T-helper 1 cell treated with Interleukin-12 subunit alpha and Interleukin-12 subunit beta and Interleukin-4 antibody, amounts not matched to agents 30 μg/mL and 1 μg/mL, for 36 hours (primary cell): ENCODE measurements at regions not wholly inside any gene's neighbourhood (a gene's known extent, or its start where the extent isn't known, plus 50 kb on each side); places are given as distances from the start of the nearest gene placed in this dataset.

Experiments used
- H3K27ac Mint-ChIP-seq: one replicate; pipeline ENCODE4 v1.8.0; 2021; ENCODE audit warnings: mild to moderate bottlenecking, mixed read lengths
- H3K27me3 Mint-ChIP-seq: one replicate; pipeline ENCODE4 v1.8.0; 2021; ENCODE audit warnings: low read depth, mixed read lengths
- H3K36me3 Mint-ChIP-seq: one replicate; pipeline ENCODE4 v1.8.0; 2021; ENCODE audit warnings: low read depth, mixed read lengths
- H3K4me1 Mint-ChIP-seq: one replicate; pipeline ENCODE4 v1.8.0; 2021; ENCODE audit warnings: low read depth, mixed read lengths
- H3K4me3 Mint-ChIP-seq: one replicate; pipeline ENCODE4 v1.8.0; 2021; ENCODE audit warnings: mild to moderate bottlenecking, moderate library complexity, mixed read lengths
- H3K9me3 Mint-ChIP-seq: one replicate; pipeline ENCODE4 v1.8.0; 2021; ENCODE audit warnings: mixed read lengths

DNA sequence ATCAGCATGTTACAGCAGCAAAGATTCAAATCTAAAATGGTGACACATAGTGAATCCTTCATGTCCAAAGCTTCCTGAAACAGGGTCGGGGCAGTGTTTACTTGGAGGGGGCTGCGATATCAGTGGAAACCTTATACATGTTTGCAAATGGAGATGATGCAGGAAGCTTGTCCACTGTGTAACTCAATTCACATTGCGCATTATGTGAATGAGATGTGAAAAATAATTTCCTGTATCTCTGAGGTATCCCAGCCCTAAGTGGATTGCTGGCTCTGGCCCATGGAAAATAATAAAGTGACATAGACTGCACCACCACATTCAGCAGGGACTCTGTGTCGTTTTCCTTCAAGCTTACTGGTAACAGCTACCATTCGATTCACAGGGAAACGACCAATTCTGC is 505.5 kb downstream of the GALR1 start:
- no peaks in the 10 kb centered on the region for H3K36me3 Mint-ChIP-seq

DNA sequence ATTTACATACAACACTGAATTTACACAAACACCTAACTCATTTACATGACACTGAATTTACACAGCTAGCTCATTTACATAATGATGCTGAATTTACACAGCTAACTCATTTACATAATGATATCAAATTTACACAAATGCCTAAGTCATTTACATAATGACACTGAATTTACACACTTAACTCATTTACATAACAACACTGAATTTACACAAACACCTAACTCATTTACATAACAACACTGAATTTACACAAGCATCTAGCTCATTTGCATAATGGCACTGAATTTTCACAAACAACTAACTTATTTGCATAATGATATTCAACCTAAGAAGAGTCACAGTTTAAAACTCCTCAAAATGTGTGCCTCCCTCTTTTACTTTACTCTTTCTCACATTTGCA is 511.7 kb downstream of the GALR1 start:
- Mint-ChIP-seq H3K4me3 (no peak overlapping the region), H3K27me3 (peaks cover 5% of the 10 kb centered on the region), H3K9me3 (no peaks in the 10 kb centered on the region), H3K36me3 (no peaks in the 10 kb centered on the region), H3K27ac (no peak overlapping the region), H3K4me1 (no peaks in the 10 kb centered on the region)

More for the DNA sequence above, 505.5 kb downstream of the GALR1 start:
- no peaks in the 10 kb centered on the region for H3K9me3 Mint-ChIP-seq
- H3K27me3 Mint-ChIP-seq = no peaks in the 10 kb centered on the region
- no peaks in the 10 kb centered on the region for H3K4me1 Mint-ChIP-seq
- no peak overlapping the region for H3K27ac Mint-ChIP-seq
- H3K4me3 Mint-ChIP-seq = no peak overlapping the region

DNA sequence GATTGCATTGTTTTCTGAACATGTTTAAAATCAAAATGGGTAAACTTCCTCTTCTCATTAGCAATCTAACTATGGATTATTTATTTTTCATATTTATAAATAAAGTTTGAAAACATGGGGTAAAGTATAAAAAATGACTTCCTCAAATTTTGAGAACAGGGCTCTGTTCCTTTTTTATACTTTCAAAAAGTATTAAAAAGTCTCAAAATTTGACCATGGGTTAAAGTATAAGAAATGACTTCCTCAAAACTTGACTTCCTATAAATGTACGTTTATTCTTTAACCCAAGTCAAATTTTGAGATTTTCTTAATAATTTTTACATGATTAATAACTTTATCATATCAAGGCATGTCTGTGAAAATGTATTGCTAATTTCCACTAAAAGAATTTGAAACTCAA is 512.4 kb downstream of the GALR1 start:
- peaks cover 5% of the 10 kb centered on the region for H3K27me3 Mint-ChIP-seq
- H3K36me3 Mint-ChIP-seq = no peaks in the 10 kb centered on the region
- no peaks in the 10 kb centered on the region for H3K4me1 Mint-ChIP-seq
- no peaks in the 10 kb centered on the region for H3K9me3 Mint-ChIP-seq
- no peak overlapping the region for H3K27ac Mint-ChIP-seq
- H3K4me3 Mint-ChIP-seq = no peak overlapping the region

DNA sequence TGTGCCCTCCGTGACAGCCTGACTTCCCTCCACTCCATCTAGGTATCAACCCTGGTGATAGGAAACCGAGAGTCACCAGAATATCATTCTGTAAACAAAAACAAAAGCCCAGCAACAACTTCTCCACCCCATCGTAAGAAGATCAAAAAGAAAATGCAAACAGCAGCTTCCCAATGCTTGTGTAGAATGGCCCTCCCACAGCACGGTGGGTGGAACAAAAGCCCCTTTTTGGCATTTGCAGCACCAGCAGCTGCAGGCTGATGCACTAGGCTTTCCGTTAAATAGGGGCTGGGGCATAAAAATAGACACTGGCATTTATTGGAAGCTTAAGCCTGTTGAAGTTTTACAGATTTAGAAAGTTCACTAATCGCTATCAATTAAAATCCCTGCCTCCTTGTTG is 513.0 kb downstream of the GALR1 start:
- Mint-ChIP-seq H3K4me1 (no peaks in the 10 kb centered on the region), H3K4me3 (no peak overlapping the region), H3K36me3 (no peaks in the 10 kb centered on the region)

DNA sequence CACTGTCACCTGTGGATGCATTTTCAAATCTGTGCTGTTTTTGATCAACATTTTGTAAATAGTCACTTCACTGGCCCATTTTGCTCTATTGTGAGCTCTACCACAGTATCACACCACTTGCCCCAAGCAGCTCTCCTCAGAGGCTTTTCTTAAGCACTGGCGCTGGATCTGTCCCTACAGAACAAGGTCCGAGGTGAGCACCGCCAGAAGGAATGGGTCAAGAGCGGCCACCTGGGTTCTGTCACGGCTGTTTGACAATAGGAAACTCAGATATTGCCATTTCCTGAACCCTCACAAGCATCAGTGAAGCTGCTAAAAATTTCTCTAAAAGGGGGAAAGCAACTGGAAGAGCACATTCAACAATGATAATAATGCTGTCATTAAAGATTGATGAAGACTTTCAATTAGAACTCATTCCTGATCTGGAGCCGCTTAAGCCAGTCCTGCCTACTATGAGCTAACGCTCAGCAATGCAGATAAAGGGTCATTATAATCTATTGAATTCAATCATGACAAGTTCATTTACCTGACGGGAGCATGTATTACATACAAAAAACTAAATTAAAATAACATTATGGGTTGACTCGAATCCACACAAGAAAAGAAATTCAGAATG is 514.0 kb downstream of the GALR1 start:
- H3K36me3 Mint-ChIP-seq = no peaks in the 10 kb centered on the region
- H3K27me3 Mint-ChIP-seq = peaks cover 5% of the 10 kb centered on the region
- H3K9me3 Mint-ChIP-seq = no peaks in the 10 kb centered on the region
- no peaks in the 10 kb centered on the region for H3K4me1 Mint-ChIP-seq
- H3K27ac Mint-ChIP-seq = no peak overlapping the region
- no peak overlapping the region for H3K4me3 Mint-ChIP-seq

More for the DNA sequence above, 513.0 kb downstream of the GALR1 start:
- no peaks in the 10 kb centered on the region for H3K9me3 Mint-ChIP-seq
- no peak overlapping the region for H3K27ac Mint-ChIP-seq
- H3K27me3 Mint-ChIP-seq = peaks cover 5% of the 10 kb centered on the region

DNA sequence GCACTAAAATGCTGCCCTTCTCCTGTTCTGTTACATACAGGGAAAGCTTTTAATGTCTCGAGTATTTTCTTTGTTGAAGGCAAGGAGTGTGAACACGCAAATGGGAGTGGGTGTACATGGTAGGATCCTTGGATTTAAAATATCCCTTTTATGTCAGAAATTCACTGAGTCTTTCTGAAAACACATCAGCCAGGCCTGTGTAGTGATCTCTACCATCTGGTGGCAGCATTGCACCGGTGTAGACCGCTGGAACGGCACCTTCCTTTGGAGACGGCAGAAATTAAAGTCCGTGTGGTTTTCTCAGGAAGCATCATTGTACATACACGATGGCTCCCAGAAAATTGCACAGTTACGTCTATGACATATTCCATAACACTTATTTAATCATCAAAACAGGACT is 515.8 kb downstream of the GALR1 start:
- Mint-ChIP-seq H3K4me1 (no peaks in the 10 kb centered on the region), H3K9me3 (no peaks in the 10 kb centered on the region), H3K4me3 (no peak overlapping the region), H3K27me3 (peaks cover 5% of the 10 kb centered on the region), H3K36me3 (no peaks in the 10 kb centered on the region), H3K27ac (no peak overlapping the region)

DNA sequence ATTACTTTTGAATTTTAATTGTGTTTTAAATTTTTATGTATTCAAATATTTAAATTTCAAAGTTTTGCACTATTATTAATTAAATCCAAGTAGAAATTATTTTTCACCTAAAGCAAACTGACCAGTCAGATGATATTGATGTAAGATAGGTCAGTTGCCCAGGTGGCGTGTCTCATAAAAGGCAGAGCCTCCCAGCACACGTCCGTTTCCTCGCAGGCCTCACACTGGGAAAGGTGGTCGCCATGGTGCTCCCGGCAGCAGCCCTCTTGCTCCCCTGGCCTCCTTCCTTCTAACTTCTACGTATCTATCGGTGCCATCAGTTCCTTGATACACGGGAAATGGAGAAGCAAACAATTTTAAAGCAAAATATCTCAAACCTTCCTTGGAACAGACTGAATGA is 516.8 kb downstream of the GALR1 start:
- Mint-ChIP-seq H3K27me3 (peaks cover 5% of the 10 kb centered on the region), H3K36me3 (no peaks in the 10 kb centered on the region), H3K27ac (no peak overlapping the region), H3K4me3 (no peak overlapping the region), H3K9me3 (no peaks in the 10 kb centered on the region), H3K4me1 (no peaks in the 10 kb centered on the region)

DNA sequence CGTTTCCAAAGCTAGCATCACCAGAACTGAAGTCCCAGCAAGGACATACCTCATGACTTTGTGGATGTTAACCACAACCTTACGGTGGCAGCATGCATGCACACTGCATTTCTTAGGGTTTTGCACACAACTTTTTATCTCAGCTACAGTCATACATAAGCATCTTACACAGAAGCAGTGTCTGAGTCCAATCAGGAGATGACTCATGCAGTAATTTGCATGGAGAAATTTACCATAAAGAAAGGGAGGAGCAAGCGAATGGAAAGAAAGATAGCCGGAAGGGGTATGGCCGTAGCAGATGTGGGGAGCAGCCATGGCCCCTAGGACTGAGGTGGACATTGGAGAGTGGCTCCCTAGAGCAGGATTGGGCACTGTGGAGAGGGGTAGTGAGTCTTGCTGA is 522.5 kb downstream of the GALR1 start:
- no peak overlapping the region for H3K27ac Mint-ChIP-seq
- H3K27me3 Mint-ChIP-seq = no peaks in the 10 kb centered on the region
- no peaks in the 10 kb centered on the region for H3K4me1 Mint-ChIP-seq
- no peaks in the 10 kb centered on the region for H3K9me3 Mint-ChIP-seq
- no peaks in the 10 kb centered on the region for H3K36me3 Mint-ChIP-seq
- no peak overlapping the region for H3K4me3 Mint-ChIP-seq

DNA sequence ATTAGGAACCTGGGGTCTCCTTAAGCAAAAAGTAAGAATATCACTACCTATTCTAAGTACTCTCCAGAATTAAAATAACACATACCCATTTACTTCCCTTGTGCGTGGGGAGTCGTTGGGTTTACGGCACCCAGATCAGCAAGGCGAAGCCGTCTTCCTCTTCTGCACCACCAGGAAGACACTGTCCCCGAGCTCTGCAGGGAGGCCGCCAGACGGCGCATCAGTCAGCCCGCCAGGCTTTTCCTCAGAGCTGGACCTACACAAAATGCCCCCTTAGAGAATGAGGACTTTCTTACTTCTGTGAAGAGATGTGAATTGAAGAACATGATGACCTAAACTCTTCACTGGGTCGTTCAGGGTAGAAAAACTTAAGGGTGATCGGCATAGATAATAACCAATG is 526.5 kb downstream of the GALR1 start:
- no peaks in the 10 kb centered on the region for H3K4me1 Mint-ChIP-seq
- H3K27me3 Mint-ChIP-seq = no peaks in the 10 kb centered on the region
- no peak overlapping the region for H3K4me3 Mint-ChIP-seq
- H3K27ac Mint-ChIP-seq = no peak overlapping the region
- no peaks in the 10 kb centered on the region for H3K36me3 Mint-ChIP-seq
- no peaks in the 10 kb centered on the region for H3K9me3 Mint-ChIP-seq

DNA sequence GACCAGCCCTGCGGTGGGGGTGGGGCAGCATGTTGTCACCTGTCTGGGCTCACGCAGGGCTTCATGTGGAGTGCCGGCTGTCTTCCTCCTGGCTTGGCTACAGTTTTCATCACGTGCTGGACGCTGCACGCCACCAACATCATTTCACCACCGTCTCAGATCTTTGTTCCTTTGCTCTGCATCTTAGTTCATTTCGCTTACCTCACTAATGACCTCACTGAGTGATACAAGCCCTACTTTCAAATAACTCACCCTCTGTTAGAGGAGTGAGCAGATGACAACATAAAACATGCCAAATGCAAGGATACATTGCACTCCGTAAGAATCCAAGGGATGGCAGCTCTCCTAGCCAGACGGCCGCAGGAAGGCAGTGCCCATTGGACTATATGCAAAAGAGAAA is 527.5 kb downstream of the GALR1 start:
- no peaks in the 10 kb centered on the region for H3K9me3 Mint-ChIP-seq
- no peaks in the 10 kb centered on the region for H3K27me3 Mint-ChIP-seq
- no peak overlapping the region for H3K27ac Mint-ChIP-seq
- no peaks in the 10 kb centered on the region for H3K4me1 Mint-ChIP-seq
- H3K36me3 Mint-ChIP-seq = no peaks in the 10 kb centered on the region
- H3K4me3 Mint-ChIP-seq = no peak overlapping the region

DNA sequence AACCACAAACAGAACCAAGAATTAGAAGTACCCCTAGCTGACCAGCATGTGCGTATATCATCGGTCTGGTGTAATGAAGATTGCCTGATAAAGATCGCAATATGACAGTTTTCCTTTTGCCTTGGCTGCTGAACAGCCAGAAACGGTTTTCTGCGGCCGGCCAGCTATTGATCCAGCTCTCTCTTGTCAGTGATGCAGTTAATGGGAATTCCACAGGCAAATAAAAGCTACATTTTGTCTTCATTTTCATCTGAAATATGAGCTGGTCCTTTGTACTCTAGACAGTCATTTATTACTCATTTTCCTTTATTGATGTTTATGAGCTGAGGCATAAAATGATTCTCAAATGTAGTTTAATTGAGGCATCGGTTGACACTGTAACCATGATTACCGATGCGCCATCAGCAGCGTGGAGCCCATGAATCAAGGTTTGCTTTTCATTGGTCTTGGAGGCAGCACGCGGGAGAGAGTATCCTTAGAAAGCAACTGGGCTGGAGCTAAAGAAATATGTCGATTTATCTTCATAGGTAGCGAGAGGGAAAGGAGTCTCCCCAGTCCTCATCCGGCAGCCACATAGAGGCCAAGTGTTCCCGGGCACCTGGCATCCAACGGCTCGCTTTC is 535.2 kb downstream of the GALR1 start:
- H3K4me1 Mint-ChIP-seq = no peaks in the 10 kb centered on the region
- no peak overlapping the region for H3K4me3 Mint-ChIP-seq
- H3K27ac Mint-ChIP-seq = no peak overlapping the region
- no peaks in the 10 kb centered on the region for H3K27me3 Mint-ChIP-seq
- H3K36me3 Mint-ChIP-seq = no peaks in the 10 kb centered on the region
- H3K9me3 Mint-ChIP-seq = no peaks in the 10 kb centered on the region

DNA sequence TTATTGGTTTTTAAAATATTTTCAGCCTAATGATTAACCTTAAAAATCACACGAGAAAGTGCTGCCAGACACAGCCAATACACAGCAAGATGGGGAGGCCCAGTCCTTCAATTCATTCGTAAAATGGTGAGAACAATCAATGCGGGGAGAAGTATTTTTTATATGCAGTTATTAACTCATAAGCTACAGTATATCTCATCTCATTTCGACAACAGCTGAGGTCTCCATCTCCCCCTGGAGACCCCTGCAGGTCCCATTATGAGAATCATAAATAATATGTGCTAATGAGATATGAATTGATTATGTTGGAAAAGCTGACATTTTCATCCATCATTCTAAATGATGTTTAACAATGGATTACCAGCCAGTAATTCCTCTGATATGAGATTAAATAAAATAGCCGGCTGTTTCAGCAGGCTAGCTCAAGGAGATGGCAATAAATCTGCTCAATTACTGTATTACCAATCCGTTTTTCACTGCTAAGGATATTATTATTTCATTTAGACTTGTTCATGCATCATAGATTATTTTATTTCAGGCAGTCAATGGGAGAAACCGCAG is 535.8 kb downstream of the GALR1 start:
- Mint-ChIP-seq H3K4me1 (no peaks in the 10 kb centered on the region), H3K27me3 (no peaks in the 10 kb centered on the region), H3K4me3 (no peak overlapping the region), H3K36me3 (no peaks in the 10 kb centered on the region), H3K27ac (no peak overlapping the region), H3K9me3 (no peaks in the 10 kb centered on the region)

DNA sequence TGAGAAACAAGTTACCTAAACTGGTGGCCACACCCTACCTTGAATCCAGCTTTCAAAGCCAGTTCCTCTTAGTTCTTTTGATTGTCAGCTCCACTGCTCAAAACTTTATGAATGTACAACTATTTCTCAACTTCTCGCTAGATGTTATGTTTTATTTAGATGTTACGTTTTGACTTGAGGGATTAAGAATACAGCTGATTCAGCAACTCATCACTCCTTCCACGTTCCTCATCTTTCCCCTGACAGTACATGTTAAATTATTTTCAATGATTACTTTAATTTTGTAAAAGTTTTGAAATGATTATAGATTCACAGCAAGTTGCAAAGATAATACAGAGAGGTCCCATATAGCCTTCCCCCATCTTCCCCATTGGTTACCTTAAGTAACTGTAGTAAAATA is 553.4 kb downstream of the GALR1 start:
- no peaks in the 10 kb centered on the region for H3K36me3 Mint-ChIP-seq
- no peak overlapping the region for H3K27ac Mint-ChIP-seq
- no peaks in the 10 kb centered on the region for H3K9me3 Mint-ChIP-seq
- H3K4me1 Mint-ChIP-seq = no peaks in the 10 kb centered on the region
- no peak overlapping the region for H3K4me3 Mint-ChIP-seq
- no peaks in the 10 kb centered on the region for H3K27me3 Mint-ChIP-seq

DNA sequence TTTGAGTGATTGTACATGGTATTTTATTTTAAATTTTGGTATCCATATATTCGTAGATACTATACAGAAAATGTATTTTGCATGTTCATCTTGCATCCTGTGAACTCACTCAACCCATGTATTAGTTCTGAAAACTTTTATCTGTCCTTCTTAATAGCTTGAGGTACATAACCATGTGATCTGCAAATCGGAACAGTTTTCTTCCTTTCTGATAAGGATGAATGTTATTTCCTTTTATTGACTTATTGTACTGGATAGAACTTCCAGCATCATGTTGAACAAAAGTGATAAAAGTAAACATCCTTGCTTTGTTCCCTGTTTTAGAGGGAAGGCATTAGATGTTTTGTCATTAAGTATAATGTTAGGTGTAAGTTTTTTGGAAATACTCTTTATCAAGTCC is 554.7 kb downstream of the GALR1 start:
- Mint-ChIP-seq H3K4me1 (no peaks in the 10 kb centered on the region), H3K9me3 (peaks cover 5% of the 10 kb centered on the region), H3K27ac (no peak overlapping the region), H3K4me3 (no peak overlapping the region), H3K27me3 (no peaks in the 10 kb centered on the region), H3K36me3 (no peaks in the 10 kb centered on the region)

DNA sequence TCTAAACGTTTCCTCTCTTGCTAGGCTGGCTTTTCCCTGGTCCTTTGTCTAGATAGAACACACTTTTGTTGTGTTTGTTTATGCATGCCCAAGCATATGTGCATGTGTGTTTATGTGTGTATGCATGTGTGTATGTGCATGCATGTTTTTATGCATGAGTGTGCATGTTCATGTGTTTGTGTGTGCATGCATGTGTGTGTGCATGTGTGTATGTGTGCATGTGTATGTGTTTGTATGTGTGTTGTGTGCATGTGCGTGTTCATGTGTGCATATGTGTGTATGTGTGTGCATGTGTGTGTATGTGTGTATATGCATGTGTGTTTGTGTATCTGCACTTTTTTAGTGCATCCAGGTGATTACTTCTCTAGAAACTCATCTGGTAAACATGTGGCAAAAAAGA is 558.0 kb downstream of the GALR1 start:
- no peaks in the 10 kb centered on the region for H3K36me3 Mint-ChIP-seq
- H3K4me3 Mint-ChIP-seq = no peak overlapping the region
- peaks cover 5% of the 10 kb centered on the region for H3K9me3 Mint-ChIP-seq
- H3K27me3 Mint-ChIP-seq = no peaks in the 10 kb centered on the region
- no peak overlapping the region for H3K27ac Mint-ChIP-seq
- H3K4me1 Mint-ChIP-seq = no peaks in the 10 kb centered on the region
